ENCODE measurements at regions not wholly inside any gene's neighbourhood (a gene's known extent, or its start where the extent isn't known, plus 50 kb on each side); places are given as distances from the start of the nearest gene placed in this dataset.

DNA sequence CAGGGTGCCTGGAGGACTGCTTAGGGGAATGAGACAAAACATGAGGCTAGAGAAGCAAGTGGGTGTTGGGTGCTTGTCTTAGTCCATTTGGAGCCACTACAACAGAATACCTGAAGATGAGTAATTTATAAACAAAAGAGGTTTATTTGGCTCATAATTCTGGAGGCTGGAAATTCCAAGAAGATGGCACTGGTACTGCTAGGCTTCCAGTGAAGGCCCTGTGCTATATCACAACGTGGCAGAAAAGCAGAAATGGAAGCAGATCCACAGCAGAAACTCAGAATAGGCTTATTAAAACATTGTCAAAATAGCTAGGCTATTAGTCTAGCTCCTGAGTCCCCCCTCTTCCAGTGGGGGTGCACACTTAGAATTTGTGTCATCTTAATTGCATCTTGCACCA is 701.7 kb downstream of the RWDD3 start:
- DNase-seq (no peak), ATAC-seq (no peak)
- H3K4me3 Mint-ChIP-seq = no peak overlapping the region
- no peak overlapping the region for H3K27ac Mint-ChIP-seq
- Histone ChIP-seq H3K4me3 (ENCODE audit: low read length) (no peak overlapping the region), H3K27me3 (ENCODE audit: control insufficient read depth, insufficient read depth, low read length) (no peaks in the 10 kb centered on the region), H3K4me1 (ENCODE audit: control insufficient read depth, insufficient read depth, low read length) (no peaks in the 10 kb centered on the region), H3K36me3 (ENCODE audit: control insufficient read depth, insufficient read depth, low read length) (no peaks in the 10 kb centered on the region), H3K9me3 (ENCODE audit: control insufficient read depth, insufficient read depth, low read length) (no peaks in the 10 kb centered on the region), H3K27ac (ENCODE audit: low read length) (no peak overlapping the region)
- no peaks in the 10 kb centered on the region for H3K4me1 Mint-ChIP-seq
- intact Hi-C loops (cut with micrococcal nuclease) = no loop called here
- WGBS (ENCODE audit: insufficient coverage) = 43% methylated on average over 1 of the region's 1 CpG
- no peaks in the 10 kb centered on the region for H3K36me3 Mint-ChIP-seq
- H3K27me3 Mint-ChIP-seq (ENCODE audit: low read depth in 2 of 2) = no peaks in the 10 kb centered on the region
- peaks cover 12 to 17% of the 10 kb centered on the region in 2 donors for H3K9me3 Mint-ChIP-seq
- TF ChIP-seq, protein P1, sequence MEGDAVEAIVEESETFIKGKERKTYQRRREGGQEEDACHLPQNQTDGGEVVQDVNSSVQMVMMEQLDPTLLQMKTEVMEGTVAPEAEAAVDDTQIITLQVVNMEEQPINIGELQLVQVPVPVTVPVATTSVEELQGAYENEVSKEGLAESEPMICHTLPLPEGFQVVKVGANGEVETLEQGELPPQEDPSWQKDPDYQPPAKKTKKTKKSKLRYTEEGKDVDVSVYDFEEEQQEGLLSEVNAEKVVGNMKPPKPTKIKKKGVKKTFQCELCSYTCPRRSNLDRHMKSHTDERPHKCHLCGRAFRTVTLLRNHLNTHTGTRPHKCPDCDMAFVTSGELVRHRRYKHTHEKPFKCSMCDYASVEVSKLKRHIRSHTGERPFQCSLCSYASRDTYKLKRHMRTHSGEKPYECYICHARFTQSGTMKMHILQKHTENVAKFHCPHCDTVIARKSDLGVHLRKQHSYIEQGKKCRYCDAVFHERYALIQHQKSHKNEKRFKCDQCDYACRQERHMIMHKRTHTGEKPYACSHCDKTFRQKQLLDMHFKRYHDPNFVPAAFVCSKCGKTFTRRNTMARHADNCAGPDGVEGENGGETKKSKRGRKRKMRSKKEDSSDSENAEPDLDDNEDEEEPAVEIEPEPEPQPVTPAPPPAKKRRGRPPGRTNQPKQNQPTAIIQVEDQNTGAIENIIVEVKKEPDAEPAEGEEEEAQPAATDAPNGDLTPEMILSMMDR (IDR thresholded peaks at IDR 0.05) = no peak

DNA sequence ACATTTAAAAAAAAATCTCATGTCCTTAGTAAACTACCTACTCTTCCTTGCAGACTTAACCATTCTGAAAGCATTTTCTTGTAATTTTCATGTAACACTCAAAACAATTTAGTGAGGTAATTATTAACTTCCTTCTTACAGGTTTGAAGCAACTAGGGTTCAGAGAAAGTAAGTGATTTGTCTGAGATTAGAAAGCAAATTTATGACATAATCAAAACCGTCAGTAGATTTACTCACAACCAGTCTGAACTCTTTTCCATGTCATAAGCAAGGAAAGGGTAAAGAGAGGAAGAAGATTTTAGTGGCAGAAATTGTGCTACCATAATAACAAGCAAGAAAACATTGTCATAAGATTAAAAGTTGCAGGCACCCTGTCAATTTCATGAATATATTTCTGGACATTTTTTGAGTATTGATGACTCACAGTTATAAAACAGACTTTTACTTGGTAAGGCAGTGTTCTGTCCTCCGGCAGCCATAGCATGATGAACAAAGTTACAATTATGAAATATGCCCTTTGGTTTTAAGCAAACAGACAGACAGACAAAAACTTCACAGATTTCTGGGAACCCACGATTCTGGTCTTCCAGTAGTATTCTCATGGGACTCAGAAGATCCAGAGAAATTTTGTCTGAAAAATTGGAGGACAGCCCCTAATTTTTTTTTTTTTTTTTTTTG is 707.2 kb downstream of the RWDD3 start:
- no peaks in the 10 kb centered on the region for H3K27me3 Mint-ChIP-seq (ENCODE audit: low read depth in 2 of 2)
- TF ChIP-seq, protein P1 (IDR thresholded peaks at IDR 0.05) = no peak
- Histone ChIP-seq H3K4me1 (ENCODE audit: control insufficient read depth, insufficient read depth, low read length) (no peaks in the 10 kb centered on the region), H3K36me3 (ENCODE audit: control insufficient read depth, insufficient read depth, low read length) (no peaks in the 10 kb centered on the region), H3K9me3 (ENCODE audit: control insufficient read depth, insufficient read depth, low read length) (no peaks in the 10 kb centered on the region), H3K27ac (ENCODE audit: low read length) (no peak overlapping the region), H3K27me3 (ENCODE audit: control insufficient read depth, insufficient read depth, low read length) (no peaks in the 10 kb centered on the region), H3K4me3 (ENCODE audit: low read length) (no peak overlapping the region)
- H3K27ac Mint-ChIP-seq = no peak overlapping the region
- no peaks in the 10 kb centered on the region for H3K36me3 Mint-ChIP-seq
- ATAC-seq (no peak), DNase-seq (no peak)
- H3K4me3 Mint-ChIP-seq = no peak overlapping the region
- no peaks in the 10 kb centered on the region for H3K4me1 Mint-ChIP-seq
- intact Hi-C loops (cut with micrococcal nuclease) = no loop called here
- peaks cover 4 to 6% of the 10 kb centered on the region in 2 donors for H3K9me3 Mint-ChIP-seq
- WGBS (ENCODE audit: insufficient coverage) = 94% methylated on average over 2 of the region's 3 CpGs

- Histone ChIP-seq H3K9me3 (ENCODE audit: control insufficient read depth, insufficient read depth, low read length) (no peaks in the 10 kb centered on the region), H3K4me1 (ENCODE audit: control insufficient read depth, insufficient read depth, low read length) (no peaks in the 10 kb centered on the region), H3K4me3 (ENCODE audit: low read length) (no peak overlapping the region), H3K27ac (ENCODE audit: low read length) (no peak overlapping the region), H3K36me3 (ENCODE audit: control insufficient read depth, insufficient read depth, low read length) (no peaks in the 10 kb centered on the region), H3K27me3 (ENCODE audit: control insufficient read depth, insufficient read depth, low read length) (no peaks in the 10 kb centered on the region)
- DNase-seq (no peak), ATAC-seq (no peak)
- Mint-ChIP-seq H3K27ac (no peak overlapping the region), H3K27me3 (ENCODE audit: low read depth in 2 of 2) (no peaks in the 10 kb centered on the region), H3K4me1 (peaks cover 5 to 6% of the 10 kb centered on the region in 2 donors), H3K9me3 (peaks cover 5 to 8% of the 10 kb centered on the region in 2 donors), H3K36me3 (no peaks in the 10 kb centered on the region), H3K4me3 (no peak overlapping the region)
- intact Hi-C loops (cut with micrococcal nuclease) = no loop called here
- TF ChIP-seq, protein P1 (IDR thresholded peaks at IDR 0.05) = no peak
Measured at GRCh38 chr1:95948023-95948422, 714.0 kb downstream of the RWDD3 start.
